Left ventricle myocardium inferior (tissue), 1 donor: ENCODE measurements at regions not wholly inside any gene's neighbourhood (a gene's known extent, or its start where the extent isn't known, plus 50 kb on each side); places are given as distances from the start of the nearest gene placed in this dataset.

Experiments used
- DNase-seq: peaks from one replicate; pipeline ENCODE4 v3.0.0-alpha.2; 2020
- H3K27ac ChIP-seq: fragments of 200-600 bp; replicated peaks from 2 replicates; pipeline ENCODE4 v1.8.0; 2021
- H3K27me3 ChIP-seq: fragments of 200-600 bp; 2 replicates; pipeline ENCODE4 v1.8.0; 2021; ENCODE audit warnings: low read depth
- H3K36me3 ChIP-seq: fragments of 200-600 bp; 2 replicates; pipeline ENCODE4 v1.8.0; 2021
- H3K4me1 ChIP-seq: fragments of 200-600 bp; 2 replicates; pipeline ENCODE4 v1.8.0; 2021
- H3K4me3 ChIP-seq: fragments of 200-600 bp; 2 replicates; pipeline ENCODE4 v1.8.0; 2021; ENCODE audit warnings: mild to moderate bottlenecking, moderate library complexity
- H3K9me3 ChIP-seq: fragments of 200-600 bp; replicated peaks from 2 replicates; pipeline ENCODE4 v1.8.0; 2021
- intact Hi-C: fragments of 100-400 bp; cut with micrococcal nuclease; formaldehyde crosslinking; loops from one replicate; pipeline ENCODE4 v1.11.0; 2022
- TF ChIP-seq, protein P1 (sequence below): fragments of 200-600 bp; IDR thresholded peaks from 2 replicates; pipeline ENCODE4 v1.8.0; 2021; ENCODE audit warnings: antibody characterized with exemption, mild to moderate bottlenecking, borderline replicate concordance
- donor health status: DM: no; HTN: yes; CAD: no; lungs with severe emphysema.

DNA sequence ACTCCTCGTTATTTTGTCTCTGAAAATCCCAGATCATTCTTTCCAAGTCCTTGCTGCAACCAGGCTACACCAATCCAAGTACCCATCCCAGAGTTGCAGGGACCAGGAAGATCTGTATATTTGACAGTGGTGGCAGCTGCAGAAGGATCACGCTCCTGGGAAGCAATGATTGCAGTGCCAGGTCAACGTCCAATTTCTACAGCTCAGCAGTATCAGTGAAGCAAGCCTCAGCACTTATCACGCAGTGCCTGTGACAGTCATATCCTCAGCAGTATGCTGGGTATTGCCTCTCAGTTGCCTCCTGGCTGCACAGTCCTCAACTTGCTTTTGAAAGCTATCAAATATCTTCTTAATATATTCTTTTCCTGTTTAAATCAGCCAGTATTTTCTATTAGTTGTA, 66.7 kb downstream of the BARHL2 start:
- TF ChIP-seq, protein P1, sequence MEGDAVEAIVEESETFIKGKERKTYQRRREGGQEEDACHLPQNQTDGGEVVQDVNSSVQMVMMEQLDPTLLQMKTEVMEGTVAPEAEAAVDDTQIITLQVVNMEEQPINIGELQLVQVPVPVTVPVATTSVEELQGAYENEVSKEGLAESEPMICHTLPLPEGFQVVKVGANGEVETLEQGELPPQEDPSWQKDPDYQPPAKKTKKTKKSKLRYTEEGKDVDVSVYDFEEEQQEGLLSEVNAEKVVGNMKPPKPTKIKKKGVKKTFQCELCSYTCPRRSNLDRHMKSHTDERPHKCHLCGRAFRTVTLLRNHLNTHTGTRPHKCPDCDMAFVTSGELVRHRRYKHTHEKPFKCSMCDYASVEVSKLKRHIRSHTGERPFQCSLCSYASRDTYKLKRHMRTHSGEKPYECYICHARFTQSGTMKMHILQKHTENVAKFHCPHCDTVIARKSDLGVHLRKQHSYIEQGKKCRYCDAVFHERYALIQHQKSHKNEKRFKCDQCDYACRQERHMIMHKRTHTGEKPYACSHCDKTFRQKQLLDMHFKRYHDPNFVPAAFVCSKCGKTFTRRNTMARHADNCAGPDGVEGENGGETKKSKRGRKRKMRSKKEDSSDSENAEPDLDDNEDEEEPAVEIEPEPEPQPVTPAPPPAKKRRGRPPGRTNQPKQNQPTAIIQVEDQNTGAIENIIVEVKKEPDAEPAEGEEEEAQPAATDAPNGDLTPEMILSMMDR: no peak
- Histone ChIP-seq H3K9me3 (no peaks in the 10 kb centered on the region), H3K4me3 (no peak overlapping the region), H3K27me3 (peaks cover 51% of the 10 kb centered on the region), H3K27ac (no peak overlapping the region), H3K36me3 (no peaks in the 10 kb centered on the region), H3K4me1 (no peaks in the 10 kb centered on the region)
- no peak for DNase-seq
- intact Hi-C loops: no loop called here

DNA sequence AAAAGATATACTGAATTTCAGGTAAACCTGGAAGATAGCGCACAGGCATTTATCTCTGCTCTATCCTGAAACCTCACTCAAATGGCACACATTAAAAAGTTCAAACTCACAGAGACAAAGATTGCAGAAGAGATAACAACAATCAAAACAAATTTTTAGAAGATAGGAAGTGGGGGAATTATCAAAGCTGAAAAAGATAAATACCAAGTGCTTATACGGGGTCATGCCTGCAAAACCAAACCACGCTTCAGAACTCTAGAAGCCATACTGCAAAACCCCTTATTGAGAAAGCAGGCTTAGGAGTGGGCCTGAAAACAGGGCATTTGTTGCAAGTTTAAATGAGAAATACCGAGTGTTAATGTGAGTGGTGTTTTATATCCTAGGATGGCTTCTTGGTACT, 76.8 kb downstream of the BARHL2 start:
- Histone ChIP-seq H3K4me1 (no peaks in the 10 kb centered on the region), H3K36me3 (no peaks in the 10 kb centered on the region), H3K27ac (no peak overlapping the region), H3K9me3 (no peaks in the 10 kb centered on the region), H3K27me3 (no peaks in the 10 kb centered on the region), H3K4me3 (no peak overlapping the region)
- TF ChIP-seq, protein P1: no peak
- DNase-seq: no peak
- intact Hi-C loops: no loop called here

DNA sequence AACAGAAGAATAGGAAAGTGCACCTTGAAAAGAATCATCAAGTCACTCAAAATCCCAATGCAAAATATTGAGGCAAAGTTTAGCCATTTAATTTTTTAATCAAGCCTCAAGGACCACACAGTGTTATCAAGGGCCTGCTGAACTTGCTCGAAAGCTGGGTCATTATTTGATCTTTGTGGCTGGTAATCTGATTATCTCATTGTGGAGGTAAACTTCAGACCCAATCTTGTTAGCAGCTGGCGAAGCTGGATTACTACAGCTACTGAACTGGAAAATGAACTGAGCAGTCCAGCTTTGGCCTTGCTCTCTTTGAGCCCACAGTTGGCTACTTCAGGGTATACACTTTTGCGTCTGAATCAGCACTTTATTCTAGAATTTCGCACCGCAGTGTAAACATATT, 94.4 kb downstream of the BARHL2 start:
- H3K4me3 ChIP-seq: no peak overlapping the region
- no peaks in the 10 kb centered on the region for H3K36me3 ChIP-seq
- intact Hi-C loops: no loop called here
- TF ChIP-seq, protein P1: no peak
- no peaks in the 10 kb centered on the region for H3K9me3 ChIP-seq
- DNase-seq: no peak
- no peaks in the 10 kb centered on the region for H3K4me1 ChIP-seq
- no peaks in the 10 kb centered on the region for H3K27me3 ChIP-seq
- H3K27ac ChIP-seq: no peak overlapping the region

DNA sequence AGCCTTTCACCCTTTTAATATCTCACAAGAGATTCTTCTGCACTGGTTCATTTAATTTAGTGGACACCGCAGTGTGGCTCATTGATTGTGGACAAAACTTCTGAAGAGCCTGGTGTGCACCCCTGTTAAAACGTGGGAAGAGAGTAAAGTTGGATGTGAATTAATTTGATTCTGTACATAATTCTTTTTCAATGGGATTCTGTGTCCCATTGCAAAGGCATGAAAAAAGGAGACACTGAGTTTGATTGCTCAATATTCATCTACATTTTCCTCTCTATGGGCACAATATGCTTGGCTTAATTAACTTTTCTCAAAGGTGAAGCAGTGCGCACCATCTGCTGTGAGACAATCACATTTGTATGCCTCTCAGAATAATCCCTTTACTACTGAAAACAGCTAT, 95.1 kb downstream of the BARHL2 start:
- intact Hi-C loops: no loop called here

DNA sequence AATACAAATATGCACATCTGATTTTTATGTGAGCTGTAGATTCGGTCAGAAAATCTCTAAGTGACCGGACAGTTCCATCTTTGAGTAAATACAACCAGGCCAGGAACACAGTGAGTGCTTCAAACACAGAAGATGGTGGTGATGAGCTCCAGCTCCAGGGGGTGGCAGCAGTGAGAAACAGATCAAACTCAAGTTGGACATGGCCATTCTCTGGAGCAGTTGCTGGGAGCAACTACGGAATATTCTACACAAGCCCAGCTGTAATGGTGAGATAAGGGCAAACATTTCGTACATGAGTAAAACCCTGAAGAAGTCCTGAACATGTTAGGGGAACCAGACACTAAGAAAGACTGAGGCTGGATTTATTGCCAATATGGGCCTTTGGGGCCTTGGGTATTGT, 100.7 kb downstream of the BARHL2 start:
- Histone ChIP-seq H3K36me3 (no peaks in the 10 kb centered on the region), H3K4me1 (no peaks in the 10 kb centered on the region), H3K9me3 (no peaks in the 10 kb centered on the region), H3K27ac (no peak overlapping the region), H3K27me3 (no peaks in the 10 kb centered on the region), H3K4me3 (no peak overlapping the region)
- intact Hi-C loops: no loop called here
- no peak for DNase-seq
- TF ChIP-seq, protein P1: no peak

More for the DNA sequence above, 95.1 kb downstream of the BARHL2 start:
- DNase-seq: no peak
- Histone ChIP-seq H3K36me3 (no peaks in the 10 kb centered on the region), H3K27me3 (no peaks in the 10 kb centered on the region), H3K9me3 (no peaks in the 10 kb centered on the region), H3K27ac (no peak overlapping the region), H3K4me1 (no peaks in the 10 kb centered on the region), H3K4me3 (no peak overlapping the region)
- TF ChIP-seq, protein P1: no peak

DNA sequence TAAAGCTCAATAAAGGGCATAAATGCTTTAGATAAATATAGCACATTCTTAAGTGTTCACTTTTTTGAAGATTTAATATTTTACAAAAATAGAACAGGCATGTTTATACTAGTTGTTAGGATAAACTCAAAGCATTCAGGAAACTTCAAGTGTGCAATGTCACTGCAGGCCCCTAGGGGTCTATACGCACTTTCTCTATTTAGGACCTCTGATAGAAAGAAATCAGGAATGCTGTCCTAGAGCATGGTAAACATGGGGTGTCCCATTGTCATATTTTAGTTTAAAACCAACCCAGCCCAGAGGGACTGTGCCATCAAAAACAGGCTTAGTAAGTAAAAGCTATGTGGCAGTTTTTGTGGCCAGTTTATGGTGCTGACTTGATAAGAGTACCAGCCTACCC, 102.2 kb downstream of the BARHL2 start:
- DNase-seq: no peak
- Histone ChIP-seq H3K4me1 (no peaks in the 10 kb centered on the region), H3K36me3 (no peaks in the 10 kb centered on the region), H3K4me3 (no peak overlapping the region), H3K27ac (no peak overlapping the region), H3K27me3 (no peaks in the 10 kb centered on the region), H3K9me3 (no peaks in the 10 kb centered on the region)
- TF ChIP-seq, protein P1: peak; percentile 24
- intact Hi-C loops: no loop called here
